GM23338 (cell line): ENCODE measurements at regions not wholly inside any gene's neighbourhood (a gene's known extent, or its start where the extent isn't known, plus 50 kb on each side); places are given as distances from the start of the nearest gene placed in this dataset.
A peak's percentile ranks its signal among the peaks of the same experiment; 100 is the strongest.

Experiments
- ATAC-seq: fragments of 200-7000 bp; cut with Tn5 transposase; 3 replicates; pipeline ENCODE4 v1.9.1; 2020
- DNase-seq: peaks from one replicate; pipeline ENCODE4 v3.0.0-alpha.2; 2015; ENCODE audit warnings: low spot score
- H2AFZ ChIP-seq: fragments of 200-600 bp; sonication (generic); 2 replicates; pipeline ENCODE4 v1.8.0; 2016; ENCODE audit warnings: antibody characterized with exemption, mild to moderate bottlenecking, moderate library complexity
- H3F3A ChIP-seq: fragments of 200-600 bp; sonication (generic); replicated peaks from 2 replicates; pipeline ENCODE4 v1.8.0; 2017; ENCODE audit warnings: antibody characterized with exemption, mixed run types, low read depth
- H3K27ac ChIP-seq: fragments of 200-600 bp; sonication (generic); 2 replicates; pipeline ENCODE4 v1.6.1; 2016; ENCODE audit warnings: low read depth
- H3K27me3 ChIP-seq: fragments of 200-600 bp; sonication (generic); 2 replicates; pipeline ENCODE4 v1.8.0; 2016; ENCODE audit warnings: mild to moderate bottlenecking, mixed run types, moderate library complexity; ENCODE audit not compliant: insufficient read depth
- H3K36me3 ChIP-seq: fragments of 200-600 bp; sonication (generic); 2 replicates; pipeline ENCODE4 v1.8.0; 2016; ENCODE audit warnings: mild to moderate bottlenecking; ENCODE audit not compliant: insufficient read depth
- H3K4me1 ChIP-seq: fragments of 200-600 bp; sonication (generic); 2 replicates; pipeline ENCODE4 v1.8.0; 2016; ENCODE audit warnings: mild to moderate bottlenecking, moderate library complexity; ENCODE audit not compliant: insufficient read depth
- H3K4me2 ChIP-seq: fragments of 200-600 bp; sonication (generic); 2 replicates; pipeline ENCODE4 v1.7.1; 2017; ENCODE audit warnings: mixed run types
- H3K4me3 ChIP-seq: fragments of 200-600 bp; sonication (generic); 2 replicates; pipeline ENCODE4 v1.6.1; 2016; ENCODE audit warnings: mixed run types
- H3K79me2 ChIP-seq: fragments of 200-600 bp; sonication (generic); replicated peaks from 2 replicates; pipeline ENCODE4 v1.8.0; 2017; ENCODE audit warnings: mild to moderate bottlenecking; ENCODE audit not compliant: insufficient read depth
- H3K9me2 ChIP-seq: fragments of 200-600 bp; sonication (generic); 2 replicates; pipeline ENCODE4 v1.8.0; 2017; ENCODE audit not compliant: insufficient read depth
- H4K20me1 ChIP-seq: fragments of 200-600 bp; sonication (generic); replicated peaks from 2 replicates; pipeline ENCODE4 v1.8.0; 2017; ENCODE audit warnings: mild to moderate bottlenecking; ENCODE audit not compliant: insufficient read depth
- H3K27ac Mint-ChIP-seq: 2 replicates; pipeline ENCODE4 v1.8.0; 2020; ENCODE audit warnings: inconsistent platforms, mild to moderate bottlenecking, moderate library complexity, mixed read lengths
- H3K27me3 Mint-ChIP-seq: 3 replicates; pipeline ENCODE4 v1.8.0; 2022; ENCODE audit warnings: low read depth, mild to moderate bottlenecking, moderate library complexity, mixed read lengths, inconsistent platforms; ENCODE audit not compliant: insufficient read depth, poor library complexity
- H3K36me3 Mint-ChIP-seq: 3 replicates; pipeline ENCODE4 v1.8.0; 2021; ENCODE audit warnings: low read depth, mild to moderate bottlenecking, inconsistent platforms, moderate library complexity, mixed read lengths
- H3K4me1 Mint-ChIP-seq: 3 replicates; pipeline ENCODE4 v1.8.0; 2020; ENCODE audit warnings: mild to moderate bottlenecking, inconsistent platforms, mixed read lengths
- H3K4me3 Mint-ChIP-seq: 3 replicates; pipeline ENCODE4 v1.8.0; 2021; ENCODE audit warnings: moderate library complexity, mild to moderate bottlenecking, inconsistent platforms, mixed read lengths
- H3K9me3 Mint-ChIP-seq: 3 replicates; pipeline ENCODE4 v1.8.0; 2020; ENCODE audit warnings: moderate library complexity, mild to moderate bottlenecking, inconsistent platforms, mixed read lengths
- CTCF ChIP-seq, 2 experiments: fragments of 200-600 bp in 1 of 2; sonication (generic) in 1 of 2; conservative IDR thresholded peaks; 2 replicates each; pipeline versions ENCODE4 v1.5.1 to v1.6.1; 2016 to 2017; ENCODE audit warnings: antibody characterized with exemption in 2 of 2, low read depth in 2 of 2, mild to moderate bottlenecking in 2 of 2, moderate library complexity in 1 of 2
- EZH2 ChIP-seq: fragments of 200-600 bp; sonication (generic); IDR thresholded peaks from one replicate; pipeline ENCODE4 v1.8.0; 2017; ENCODE audit warnings: antibody characterized with exemption, mild to moderate bottlenecking, low read depth; ENCODE audit not compliant: unreplicated experiment
- EZH2phosphoT487 ChIP-seq: fragments of 200-600 bp; sonication (generic); IDR thresholded peaks from one replicate; pipeline ENCODE4 v1.8.1; 2018; ENCODE audit warnings: antibody characterized with exemption; ENCODE audit not compliant: unreplicated experiment
- REST ChIP-seq: IDR thresholded peaks from one replicate; pipeline ENCODE4 v1.6.1; 2018; ENCODE audit warnings: antibody characterized with exemption; ENCODE audit not compliant: unreplicated experiment
- STAT1 ChIP-seq: IDR thresholded peaks from one replicate; pipeline ENCODE4 v1.6.1; 2016; ENCODE audit warnings: antibody characterized with exemption; ENCODE audit not compliant: unreplicated experiment
- ZNF331 ChIP-seq: fragments of 250-450 bp; sonication (Bioruptor Pico); IDR thresholded peaks from 2 replicates; pipeline ENCODE4 v1.5.0; 2020; ENCODE audit warnings: low read depth, mild to moderate bottlenecking, moderate library complexity

GRCh38 chr6:104531646-104532045, 328.1 kb downstream of the HACE1 start (continued):
- TF ChIP-seq REST (no peak), EZH2 (no peak)

DNA sequence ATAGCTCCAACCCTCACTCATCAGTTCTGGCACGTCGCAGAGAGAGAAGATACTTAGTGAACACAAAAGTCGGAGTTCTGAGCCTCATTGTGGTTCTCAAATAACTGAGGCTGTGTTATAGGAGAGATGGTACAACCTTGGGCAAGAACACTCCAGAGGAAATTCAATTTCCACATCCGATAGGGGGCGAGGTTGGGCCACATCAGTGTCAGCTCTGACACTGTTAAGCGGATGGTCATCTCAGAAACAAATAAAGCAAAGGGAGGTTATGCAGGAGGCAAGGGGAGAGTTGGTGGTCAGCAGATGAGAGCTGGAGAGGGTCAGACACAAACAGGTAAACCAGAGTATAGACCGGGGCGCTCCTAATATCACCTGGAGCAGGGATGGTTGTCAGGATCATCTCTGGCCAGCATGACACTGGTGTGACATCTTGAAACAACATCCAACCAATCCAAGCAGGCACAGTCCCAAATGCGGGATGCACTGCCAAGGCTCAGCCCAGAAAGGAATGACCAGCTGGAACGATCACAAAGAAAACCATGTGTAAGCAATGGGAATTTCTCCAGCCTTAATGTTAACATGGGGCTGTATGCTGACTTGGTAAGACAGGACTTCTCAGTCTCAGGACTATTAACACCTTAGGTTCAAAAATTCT, 331.8 kb downstream of the HACE1 start:
- TF ChIP-seq EZH2phosphoT487, result no peak
- peak; percentile 66 to 83 for TF ChIP-seq CTCF (conservative IDR thresholded peaks at IDR 0.05; ENCODE audit: low read depth in 2 of 2)
- no peaks in the 10 kb centered on the region for H3K4me1 ChIP-seq
- H3K4me2 ChIP-seq, result no peak overlapping the region
- H3K36me3 ChIP-seq, result no peaks in the 10 kb centered on the region
- no peak overlapping the region for H3K4me3 Mint-ChIP-seq
- no peaks in the 10 kb centered on the region for H3K27me3 Mint-ChIP-seq
- ATAC-seq, result peak; percentile 89
- H3K9me3 Mint-ChIP-seq, result no peaks in the 10 kb centered on the region
- no peak overlapping the region for H3K27ac ChIP-seq
- H3K4me3 ChIP-seq, result no peak overlapping the region
- H3K79me2 ChIP-seq, result no peaks in the 10 kb centered on the region
- peaks cover 17% of the 10 kb centered on the region for H3K4me1 Mint-ChIP-seq
- H3K9me2 ChIP-seq, result no peaks in the 10 kb centered on the region
- H3K36me3 Mint-ChIP-seq, result no peaks in the 10 kb centered on the region
- H2AFZ ChIP-seq, result 0 out of 2 replicates have a peak overlapping the region, but pooled peaks have one; percentile 0
- no peaks in the 10 kb centered on the region for H3F3A ChIP-seq
- DNase-seq, result peak; percentile 62
- no peak overlapping the region for H3K27ac Mint-ChIP-seq
- H3K27me3 ChIP-seq, result no peaks in the 10 kb centered on the region
- H4K20me1 ChIP-seq, result no peaks in the 10 kb centered on the region

GRCh38 chr6:104527311-104527710, 332.4 kb downstream of the HACE1 start:
- no peaks in the 10 kb centered on the region for H3K36me3 ChIP-seq
- no peak overlapping the region for H3K4me3 Mint-ChIP-seq
- H3K4me2 ChIP-seq, result no peak overlapping the region
- no peak overlapping the region for H3K27ac Mint-ChIP-seq
- ATAC-seq (no peak), DNase-seq (no peak)
- H3K27me3 ChIP-seq, result no peaks in the 10 kb centered on the region
- H3K9me3 Mint-ChIP-seq, result no peaks in the 10 kb centered on the region
- no peaks in the 10 kb centered on the region for H4K20me1 ChIP-seq
- no peaks in the 10 kb centered on the region for H3K9me2 ChIP-seq
- H2AFZ ChIP-seq, result 0 out of 2 replicates have a peak overlapping the region, but pooled peaks have one; percentile 0
- H3K27ac ChIP-seq, result no peak overlapping the region
- H3K79me2 ChIP-seq, result no peaks in the 10 kb centered on the region
- no peaks in the 10 kb centered on the region for H3F3A ChIP-seq
- H3K4me1 ChIP-seq, result no peaks in the 10 kb centered on the region
- no peak overlapping the region for H3K4me3 ChIP-seq
- peaks cover 17% of the 10 kb centered on the region for H3K4me1 Mint-ChIP-seq
- no peaks in the 10 kb centered on the region for H3K27me3 Mint-ChIP-seq
- H3K36me3 Mint-ChIP-seq, result no peaks in the 10 kb centered on the region
- TF ChIP-seq ZNF331 (CRISPR knock-in tag), result no peak
- TF ChIP-seq REST, result no peak
- no peak for TF ChIP-seq EZH2phosphoT487
- no peak for TF ChIP-seq STAT1
